ENCODE measurements at regions not wholly inside any gene's neighbourhood (a gene's known extent, or its start where the extent isn't known, plus 50 kb on each side); places are given as distances from the start of the nearest gene placed in this dataset.
"Not testable (repeated sequence)": the region's sequence is repeated elsewhere in the genome, so short reads cannot be mapped to it uniquely, and the experiment has no call there.

DNA sequence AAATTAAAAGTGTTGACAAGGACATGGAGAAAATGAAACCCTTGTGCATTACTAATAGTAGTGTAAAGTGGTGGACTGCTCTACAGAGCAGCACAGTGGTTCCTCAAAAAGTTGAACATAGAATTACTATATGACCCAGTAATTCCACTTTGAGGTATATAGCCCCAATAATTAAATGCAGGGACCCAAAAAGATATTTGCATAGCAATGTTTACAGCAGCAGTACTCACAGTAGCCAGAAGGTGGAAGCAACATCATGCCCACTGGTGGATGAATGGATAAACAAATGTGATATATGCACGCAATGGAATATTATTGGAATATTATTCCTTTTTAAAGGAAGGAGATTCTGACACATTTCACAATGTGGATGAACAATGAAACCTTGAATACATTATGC, 121.3 kb downstream of the POTEH start:
- H3K9me3 ChIP-seq (replicated peaks in 1 of 11); H3K9ac ChIP-seq; H3K27me3 ChIP-seq; H4K20me1 ChIP-seq; H3K4me3 ChIP-seq; H3K27ac ChIP-seq; H3K36me3 ChIP-seq; H3K4me2 ChIP-seq; H3K4me1 ChIP-seq: not testable (repeated sequence)

GRCh38 chr22:15815783-15816182, 126.0 kb downstream of the POTEH start:
- not testable (repeated sequence) for H4K20me1 ChIP-seq; H3K4me2 ChIP-seq; H3K9me3 ChIP-seq (replicated peaks in 1 of 11); H3K27ac ChIP-seq; H3K27me3 ChIP-seq; H3K9ac ChIP-seq; H3K4me1 ChIP-seq; H3K4me3 ChIP-seq; H3K36me3 ChIP-seq

DNA sequence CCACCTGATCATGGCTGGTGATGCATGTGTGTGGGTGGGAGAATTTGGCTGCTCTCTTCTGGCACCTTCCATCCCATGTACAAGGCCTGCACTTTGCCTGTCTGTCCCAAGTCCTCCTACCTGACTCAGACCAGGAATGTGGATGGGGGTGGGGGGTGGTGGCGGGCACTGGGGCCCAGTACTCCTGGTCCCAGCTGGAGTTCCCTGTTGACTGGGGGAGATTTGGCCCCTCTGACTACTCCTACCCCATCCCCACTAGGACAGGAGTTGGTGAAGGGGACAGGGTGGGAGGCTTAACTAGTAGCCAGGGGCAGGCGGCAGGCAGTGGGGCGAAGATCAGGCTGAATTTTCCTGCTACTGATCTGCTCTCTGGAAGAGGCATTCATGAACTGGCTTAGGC, 126.6 kb downstream of the POTEH start:
- not testable (repeated sequence) for H3K9ac ChIP-seq; H3K4me1 ChIP-seq; H3K4me3 ChIP-seq; H4K20me1 ChIP-seq; H3K4me2 ChIP-seq; H3K36me3 ChIP-seq; H3K9me3 ChIP-seq (replicated peaks in 1 of 11); H3K27ac ChIP-seq; H3K27me3 ChIP-seq

- H3K4me3 ChIP-seq; H3K27ac ChIP-seq; H4K20me1 ChIP-seq; H3K27me3 ChIP-seq; H3K4me2 ChIP-seq; H3K4me1 ChIP-seq; H3K9ac ChIP-seq; H3K36me3 ChIP-seq; H3K9me3 ChIP-seq (replicated peaks in 1 of 11): not testable (repeated sequence)
These were observed 127.4 kb downstream of the POTEH start for GRCh38 chr22:15817264-15817663.

DNA sequence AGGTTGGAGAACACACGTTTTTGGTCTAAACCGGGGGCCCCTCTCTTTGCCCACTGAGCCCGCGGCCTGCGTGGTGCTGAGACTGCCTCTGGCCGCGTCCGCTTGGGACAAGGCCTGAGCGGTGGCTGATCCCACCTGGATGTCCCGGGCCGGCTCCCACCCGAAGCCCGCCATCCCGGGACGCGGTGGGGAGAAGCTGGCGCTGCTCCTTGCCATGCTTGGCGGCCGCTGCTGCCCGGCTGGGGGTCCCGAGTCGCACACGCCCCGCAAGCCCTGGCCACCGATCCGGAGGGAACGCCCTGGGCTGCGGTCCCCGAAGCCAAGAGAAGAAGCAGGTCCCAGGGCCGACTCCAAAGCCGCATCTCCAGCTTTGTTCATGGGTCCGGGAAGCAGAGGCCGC, 130.1 kb downstream of the POTEH start:
- not testable (repeated sequence) for H3K4me1 ChIP-seq; H3K9ac ChIP-seq; H3K9me3 ChIP-seq (replicated peaks in 1 of 11); H3K4me3 ChIP-seq; H3K27me3 ChIP-seq; H3K36me3 ChIP-seq; H3K27ac ChIP-seq; H3K4me2 ChIP-seq; H4K20me1 ChIP-seq

DNA sequence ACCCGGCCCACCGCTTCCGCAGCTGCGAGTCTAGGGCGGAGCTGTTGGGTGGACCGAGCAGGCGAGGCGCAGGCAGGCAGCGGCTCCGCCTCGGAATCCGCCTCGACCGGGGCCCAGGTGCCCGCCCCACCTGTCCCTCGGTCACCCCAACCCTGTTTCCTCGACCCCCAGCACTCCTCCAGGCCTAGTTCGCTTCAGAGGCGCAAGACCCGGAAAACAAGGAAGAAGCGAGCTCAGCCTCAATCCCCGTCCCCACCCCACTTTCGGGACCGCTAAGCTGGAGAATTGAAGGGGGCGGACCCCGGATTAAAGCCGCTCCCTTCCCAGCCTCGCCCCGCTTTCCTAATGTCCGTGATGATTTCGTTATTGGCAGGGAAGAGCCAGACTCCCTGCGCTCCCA, 131.3 kb downstream of the POTEH start:
- H3K36me3 ChIP-seq; H3K4me2 ChIP-seq; H3K27ac ChIP-seq; H3K9me3 ChIP-seq (replicated peaks in 1 of 11); H3K4me1 ChIP-seq; H3K4me3 ChIP-seq; H3K27me3 ChIP-seq; H4K20me1 ChIP-seq; H3K9ac ChIP-seq: not testable (repeated sequence)

DNA sequence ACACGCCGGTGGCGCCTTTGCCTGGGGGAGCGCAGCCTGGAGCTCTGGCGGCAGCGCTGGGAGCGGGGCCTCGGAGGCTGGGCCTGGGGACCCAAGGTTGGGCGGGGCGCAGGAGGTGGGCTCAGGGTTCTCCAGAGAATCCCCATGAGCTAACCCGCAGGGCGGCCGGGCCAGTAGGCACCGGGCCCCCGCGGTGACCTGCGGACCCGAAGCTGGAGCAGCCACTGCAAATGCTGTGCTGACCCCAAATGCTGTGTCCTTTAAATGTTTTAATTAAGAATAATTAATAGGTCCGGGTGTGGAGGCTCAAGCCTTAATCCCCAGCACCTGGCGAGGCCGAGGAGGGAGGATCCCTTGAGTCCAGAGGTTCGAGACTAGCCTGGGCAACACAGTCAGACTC, 132.2 kb downstream of the POTEH start:
- H3K9me3 ChIP-seq (replicated peaks in 1 of 11); H3K27me3 ChIP-seq; H3K4me3 ChIP-seq; H3K4me2 ChIP-seq; H3K4me1 ChIP-seq; H3K36me3 ChIP-seq; H4K20me1 ChIP-seq; H3K9ac ChIP-seq; H3K27ac ChIP-seq: not testable (repeated sequence)

DNA sequence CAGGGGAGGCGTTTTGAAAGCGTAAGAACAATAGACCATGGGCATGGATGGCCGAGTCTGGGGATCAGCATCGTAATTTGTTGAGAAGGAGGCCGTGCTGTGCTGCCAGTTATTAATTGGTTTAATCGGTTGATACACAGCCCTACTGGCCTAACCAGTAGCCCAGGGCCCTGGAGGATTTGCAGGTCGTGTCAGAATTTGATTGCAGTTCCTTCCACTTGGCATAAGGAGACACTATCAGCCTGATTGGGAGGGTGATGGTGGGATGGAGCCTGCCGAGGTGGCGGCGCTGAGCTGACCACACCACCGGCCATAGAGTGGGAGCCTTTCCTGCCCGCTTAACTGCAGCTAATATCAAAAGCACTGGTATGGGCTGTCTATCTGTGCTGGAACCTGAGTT, 133.4 kb downstream of the POTEH start:
- H3K27me3 ChIP-seq; H3K27ac ChIP-seq; H3K4me2 ChIP-seq; H3K4me3 ChIP-seq; H3K9me3 ChIP-seq (replicated peaks in 1 of 11); H4K20me1 ChIP-seq; H3K4me1 ChIP-seq; H3K9ac ChIP-seq; H3K36me3 ChIP-seq: not testable (repeated sequence)

DNA sequence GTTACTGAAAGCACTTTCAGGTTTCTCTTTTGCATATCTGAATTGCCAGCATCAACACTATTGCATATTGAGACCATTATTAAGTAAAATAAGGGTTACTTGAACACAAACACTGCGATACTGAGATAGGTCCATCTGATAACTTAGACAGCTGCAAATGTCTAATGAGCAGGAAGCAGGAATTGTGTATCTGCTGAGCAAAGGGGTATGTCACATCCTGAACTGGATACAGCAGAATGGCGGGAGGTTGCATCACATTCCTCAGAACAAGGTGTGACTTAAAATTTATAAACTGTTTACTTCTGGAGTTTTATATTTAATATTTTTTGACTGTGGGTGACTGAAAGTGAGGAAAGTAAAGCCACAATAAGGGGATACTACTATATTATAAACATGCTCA, 142.4 kb downstream of the POTEH start:
- not testable (repeated sequence) for H4K20me1 ChIP-seq; H3K9ac ChIP-seq; H3K4me2 ChIP-seq; H3K27ac ChIP-seq; H3K27me3 ChIP-seq; H3K4me1 ChIP-seq; H3K36me3 ChIP-seq; H3K9me3 ChIP-seq (replicated peaks in 1 of 11); H3K4me3 ChIP-seq

- H3K9ac ChIP-seq; H3K9me3 ChIP-seq (replicated peaks in 1 of 11); H3K4me3 ChIP-seq; H3K27me3 ChIP-seq; H3K36me3 ChIP-seq; H3K4me2 ChIP-seq; H3K4me1 ChIP-seq; H4K20me1 ChIP-seq; H3K27ac ChIP-seq: not testable (repeated sequence)
These were observed 145.9 kb downstream of the POTEH start for GRCh38 chr22:15835729-15836128.

GRCh38 chr22:15849772-15850171, 159.9 kb downstream of the POTEH start:
- H3K27ac ChIP-seq; H3K27me3 ChIP-seq; H3K4me2 ChIP-seq; H3K4me3 ChIP-seq; H3K4me1 ChIP-seq; H4K20me1 ChIP-seq; H3K9ac ChIP-seq; H3K36me3 ChIP-seq; H3K9me3 ChIP-seq (replicated peaks in 1 of 11): not testable (repeated sequence)

DNA sequence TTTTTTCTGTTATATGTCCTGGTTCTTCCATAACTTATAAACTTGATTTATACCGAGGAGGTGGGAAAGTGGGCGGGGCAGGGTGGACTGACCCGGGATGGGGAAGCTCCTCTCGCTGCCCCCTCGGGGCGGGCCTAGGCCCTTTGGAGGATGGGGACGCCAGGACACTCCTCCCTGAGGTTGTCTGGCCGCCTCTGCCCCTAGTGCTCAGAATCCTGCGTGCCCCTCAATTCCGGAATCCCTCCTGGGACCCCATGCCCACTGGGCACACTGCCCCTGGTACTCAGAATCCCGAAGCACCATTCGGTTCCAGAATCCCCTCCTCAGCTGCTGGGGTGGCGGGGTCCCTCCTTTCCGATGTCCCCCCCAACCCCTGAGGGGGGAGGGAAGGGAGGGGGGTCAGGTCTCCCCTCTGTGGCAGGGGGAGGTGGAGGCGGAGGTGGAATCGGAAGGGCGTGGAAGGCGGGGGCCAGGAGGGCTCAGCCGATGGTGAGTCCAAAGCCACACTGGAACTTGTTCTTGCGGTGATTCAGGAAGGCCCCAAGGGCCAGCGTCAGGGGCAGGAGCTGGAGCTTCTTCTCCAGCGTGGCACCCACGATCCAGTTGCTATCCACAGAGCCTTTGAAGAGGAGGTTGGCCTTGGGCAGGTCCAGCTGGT, 164.0 kb downstream of the POTEH start:
- H3K9me3 ChIP-seq (replicated peaks in 1 of 11); H3K27me3 ChIP-seq; H3K9ac ChIP-seq; H3K4me2 ChIP-seq; H3K27ac ChIP-seq; H3K36me3 ChIP-seq; H3K4me3 ChIP-seq; H3K4me1 ChIP-seq; H4K20me1 ChIP-seq: not testable (repeated sequence)

GRCh38 chr22:15854421-15854820, 164.6 kb downstream of the POTEH start:
- H3K9ac ChIP-seq; H3K4me3 ChIP-seq; H3K27me3 ChIP-seq; H3K27ac ChIP-seq; H3K4me2 ChIP-seq; H3K9me3 ChIP-seq (replicated peaks in 1 of 11); H3K36me3 ChIP-seq; H3K4me1 ChIP-seq; H4K20me1 ChIP-seq: not testable (repeated sequence)

GRCh38 chr22:15854978-15855377, 165.2 kb downstream of the POTEH start:
- H3K4me3 ChIP-seq: not testable (repeated sequence)

GRCh38 chr22:15880926-15881325, 191.1 kb downstream of the POTEH start:
- not testable (repeated sequence) for H3K9ac ChIP-seq; H3K4me3 ChIP-seq; H3K27me3 ChIP-seq; H3K9me3 ChIP-seq (replicated peaks in 1 of 11); H3K4me2 ChIP-seq; H3K27ac ChIP-seq; H4K20me1 ChIP-seq; H3K4me1 ChIP-seq; H3K36me3 ChIP-seq

More at GRCh38 chr22:15854978-15855377, 165.2 kb downstream of the POTEH start:
- not testable (repeated sequence) for H3K4me1 ChIP-seq; H4K20me1 ChIP-seq; H3K27ac ChIP-seq; H3K36me3 ChIP-seq; H3K4me2 ChIP-seq; H3K27me3 ChIP-seq; H3K9me3 ChIP-seq (replicated peaks in 1 of 11); H3K9ac ChIP-seq
